SK-N-SH (cell line): ENCODE measurements at regions not wholly inside any gene's neighbourhood (a gene's known extent, or its start where the extent isn't known, plus 50 kb on each side); places are given as distances from the start of the nearest gene placed in this dataset.

ENCODE experiments used
- EP300 ChIP-seq, 2 experiments: IDR thresholded peaks; 2 replicates each; pipeline versions ENCODE4 v1.4.0 to v1.6.1; 2012; ENCODE audit warnings: borderline replicate concordance in 1 of 2, low read depth in 1 of 2, low read length in 1 of 2
- FOSL2 ChIP-seq: IDR thresholded peaks from 2 replicates; pipeline ENCODE4 v1.4.0; 2012; ENCODE audit warnings: low read depth, mild to moderate bottlenecking, moderate library complexity, borderline replicate concordance
- GABPA ChIP-seq: IDR thresholded peaks from 2 replicates; pipeline ENCODE4 v1.4.0; 2012; ENCODE audit warnings: low read depth, mild to moderate bottlenecking
- POLR2AphosphoS5 ChIP-seq: IDR thresholded peaks from 2 replicates; pipeline ENCODE4 v1.6.1; 2012; ENCODE audit warnings: low read depth, low read length
- TAF1 ChIP-seq: IDR thresholded peaks from 2 replicates; pipeline ENCODE4 v1.6.1; 2012; ENCODE audit warnings: low read depth, mild to moderate bottlenecking, low read length, moderate library complexity, borderline replicate concordance
- TF ChIP-seq, protein P1 (sequence below): fragments of 200-600 bp; sonication (generic); IDR thresholded peaks from 2 replicates; pipeline ENCODE4 v1.6.1; 2017; ENCODE audit warnings: antibody characterized with exemption, mild to moderate bottlenecking, moderate library complexity
- TF ChIP-seq, protein P2 (sequence below): IDR thresholded peaks from 2 replicates; pipeline ENCODE4 v1.6.1; 2012; ENCODE audit warnings: mild to moderate bottlenecking, low read depth, low read length, moderate library complexity
- TF ChIP-seq, protein P3 (sequence below): IDR thresholded peaks from 2 replicates; pipeline ENCODE4; 2012

DNA sequence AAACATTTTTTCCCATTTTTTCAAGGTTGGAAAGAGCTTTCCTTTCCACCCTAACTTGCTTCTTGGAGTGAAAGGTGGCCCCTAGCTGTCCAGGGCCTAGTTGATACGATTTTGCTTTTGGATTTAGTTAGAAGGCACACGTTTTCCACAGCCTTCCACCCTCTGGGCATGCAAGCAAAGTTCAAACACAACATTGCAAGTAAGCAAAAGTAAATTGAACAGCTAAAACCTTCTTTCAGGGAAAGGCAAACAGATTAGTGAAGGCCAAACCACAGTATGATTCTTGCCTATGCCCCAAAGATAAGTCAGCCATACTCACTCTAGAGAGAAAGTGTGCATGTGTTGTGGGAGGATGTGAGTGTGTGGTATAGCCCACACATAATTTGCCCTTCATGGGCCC lies 273.7 kb upstream of the KLHL29 start:
- TF ChIP-seq POLR2AphosphoS5 (no peak), GABPA (no peak), FOSL2 (no peak), EP300 (IDR thresholded peaks at IDR 0.05; ENCODE audit: borderline replicate concordance in 1 of 2, low read depth in 1 of 2, low read length in 1 of 2) (no peak), TAF1 (no peak)
- TF ChIP-seq, protein P1, sequence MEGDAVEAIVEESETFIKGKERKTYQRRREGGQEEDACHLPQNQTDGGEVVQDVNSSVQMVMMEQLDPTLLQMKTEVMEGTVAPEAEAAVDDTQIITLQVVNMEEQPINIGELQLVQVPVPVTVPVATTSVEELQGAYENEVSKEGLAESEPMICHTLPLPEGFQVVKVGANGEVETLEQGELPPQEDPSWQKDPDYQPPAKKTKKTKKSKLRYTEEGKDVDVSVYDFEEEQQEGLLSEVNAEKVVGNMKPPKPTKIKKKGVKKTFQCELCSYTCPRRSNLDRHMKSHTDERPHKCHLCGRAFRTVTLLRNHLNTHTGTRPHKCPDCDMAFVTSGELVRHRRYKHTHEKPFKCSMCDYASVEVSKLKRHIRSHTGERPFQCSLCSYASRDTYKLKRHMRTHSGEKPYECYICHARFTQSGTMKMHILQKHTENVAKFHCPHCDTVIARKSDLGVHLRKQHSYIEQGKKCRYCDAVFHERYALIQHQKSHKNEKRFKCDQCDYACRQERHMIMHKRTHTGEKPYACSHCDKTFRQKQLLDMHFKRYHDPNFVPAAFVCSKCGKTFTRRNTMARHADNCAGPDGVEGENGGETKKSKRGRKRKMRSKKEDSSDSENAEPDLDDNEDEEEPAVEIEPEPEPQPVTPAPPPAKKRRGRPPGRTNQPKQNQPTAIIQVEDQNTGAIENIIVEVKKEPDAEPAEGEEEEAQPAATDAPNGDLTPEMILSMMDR: no peak
- TF ChIP-seq, protein P2, sequence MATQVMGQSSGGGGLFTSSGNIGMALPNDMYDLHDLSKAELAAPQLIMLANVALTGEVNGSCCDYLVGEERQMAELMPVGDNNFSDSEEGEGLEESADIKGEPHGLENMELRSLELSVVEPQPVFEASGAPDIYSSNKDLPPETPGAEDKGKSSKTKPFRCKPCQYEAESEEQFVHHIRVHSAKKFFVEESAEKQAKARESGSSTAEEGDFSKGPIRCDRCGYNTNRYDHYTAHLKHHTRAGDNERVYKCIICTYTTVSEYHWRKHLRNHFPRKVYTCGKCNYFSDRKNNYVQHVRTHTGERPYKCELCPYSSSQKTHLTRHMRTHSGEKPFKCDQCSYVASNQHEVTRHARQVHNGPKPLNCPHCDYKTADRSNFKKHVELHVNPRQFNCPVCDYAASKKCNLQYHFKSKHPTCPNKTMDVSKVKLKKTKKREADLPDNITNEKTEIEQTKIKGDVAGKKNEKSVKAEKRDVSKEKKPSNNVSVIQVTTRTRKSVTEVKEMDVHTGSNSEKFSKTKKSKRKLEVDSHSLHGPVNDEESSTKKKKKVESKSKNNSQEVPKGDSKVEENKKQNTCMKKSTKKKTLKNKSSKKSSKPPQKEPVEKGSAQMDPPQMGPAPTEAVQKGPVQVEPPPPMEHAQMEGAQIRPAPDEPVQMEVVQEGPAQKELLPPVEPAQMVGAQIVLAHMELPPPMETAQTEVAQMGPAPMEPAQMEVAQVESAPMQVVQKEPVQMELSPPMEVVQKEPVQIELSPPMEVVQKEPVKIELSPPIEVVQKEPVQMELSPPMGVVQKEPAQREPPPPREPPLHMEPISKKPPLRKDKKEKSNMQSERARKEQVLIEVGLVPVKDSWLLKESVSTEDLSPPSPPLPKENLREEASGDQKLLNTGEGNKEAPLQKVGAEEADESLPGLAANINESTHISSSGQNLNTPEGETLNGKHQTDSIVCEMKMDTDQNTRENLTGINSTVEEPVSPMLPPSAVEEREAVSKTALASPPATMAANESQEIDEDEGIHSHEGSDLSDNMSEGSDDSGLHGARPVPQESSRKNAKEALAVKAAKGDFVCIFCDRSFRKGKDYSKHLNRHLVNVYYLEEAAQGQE: no peak
- TF ChIP-seq, protein P3, sequence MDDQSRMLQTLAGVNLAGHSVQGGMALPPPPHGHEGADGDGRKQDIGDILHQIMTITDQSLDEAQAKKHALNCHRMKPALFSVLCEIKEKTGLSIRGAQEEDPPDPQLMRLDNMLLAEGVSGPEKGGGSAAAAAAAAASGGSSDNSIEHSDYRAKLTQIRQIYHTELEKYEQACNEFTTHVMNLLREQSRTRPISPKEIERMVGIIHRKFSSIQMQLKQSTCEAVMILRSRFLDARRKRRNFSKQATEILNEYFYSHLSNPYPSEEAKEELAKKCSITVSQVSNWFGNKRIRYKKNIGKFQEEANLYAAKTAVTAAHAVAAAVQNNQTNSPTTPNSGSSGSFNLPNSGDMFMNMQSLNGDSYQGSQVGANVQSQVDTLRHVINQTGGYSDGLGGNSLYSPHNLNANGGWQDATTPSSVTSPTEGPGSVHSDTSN: no peak
